ENCODE measurements at regions not wholly inside any gene's neighbourhood (a gene's known extent, or its start where the extent isn't known, plus 50 kb on each side); places are given as distances from the start of the nearest gene placed in this dataset.

DNA sequence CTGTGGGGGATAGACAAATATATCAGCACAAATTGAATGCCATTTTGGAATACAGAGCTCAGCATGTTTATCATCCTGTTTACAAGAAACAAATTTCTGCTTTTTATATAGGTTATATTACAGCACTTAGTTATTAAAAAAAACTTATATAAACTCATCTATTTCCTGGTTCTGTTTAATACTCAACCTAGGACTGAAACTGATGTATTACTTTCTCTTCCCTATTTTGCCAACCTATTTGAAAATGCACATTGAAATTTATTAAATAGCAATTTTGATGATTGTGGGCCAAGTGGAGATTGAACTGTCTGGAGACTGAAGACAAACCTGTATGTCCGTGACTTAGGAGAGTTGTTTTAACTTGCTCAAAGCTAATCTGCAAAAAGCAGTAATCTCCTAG lies 288.3 kb upstream of the ANO3 start:
- H3K4me3 ChIP-seq (ENCODE audit: low read depth, poor library complexity, severe bottlenecking): no peak overlapping the region
- TF ChIP-seq POLR2A (IDR thresholded peaks at IDR 0.05): no peak
- TF ChIP-seq, protein P1, sequence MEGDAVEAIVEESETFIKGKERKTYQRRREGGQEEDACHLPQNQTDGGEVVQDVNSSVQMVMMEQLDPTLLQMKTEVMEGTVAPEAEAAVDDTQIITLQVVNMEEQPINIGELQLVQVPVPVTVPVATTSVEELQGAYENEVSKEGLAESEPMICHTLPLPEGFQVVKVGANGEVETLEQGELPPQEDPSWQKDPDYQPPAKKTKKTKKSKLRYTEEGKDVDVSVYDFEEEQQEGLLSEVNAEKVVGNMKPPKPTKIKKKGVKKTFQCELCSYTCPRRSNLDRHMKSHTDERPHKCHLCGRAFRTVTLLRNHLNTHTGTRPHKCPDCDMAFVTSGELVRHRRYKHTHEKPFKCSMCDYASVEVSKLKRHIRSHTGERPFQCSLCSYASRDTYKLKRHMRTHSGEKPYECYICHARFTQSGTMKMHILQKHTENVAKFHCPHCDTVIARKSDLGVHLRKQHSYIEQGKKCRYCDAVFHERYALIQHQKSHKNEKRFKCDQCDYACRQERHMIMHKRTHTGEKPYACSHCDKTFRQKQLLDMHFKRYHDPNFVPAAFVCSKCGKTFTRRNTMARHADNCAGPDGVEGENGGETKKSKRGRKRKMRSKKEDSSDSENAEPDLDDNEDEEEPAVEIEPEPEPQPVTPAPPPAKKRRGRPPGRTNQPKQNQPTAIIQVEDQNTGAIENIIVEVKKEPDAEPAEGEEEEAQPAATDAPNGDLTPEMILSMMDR (IDR thresholded peaks at IDR 0.05): no peak
- intact Hi-C loops (cut with DNase I; ENCODE audit: low total_unique reads): no loop called here
- DNase-seq (ENCODE audit: low spot score in 2 of 2): no peak
- WGBS, 2 donors: 51 to 66% methylated on average over 1 of the region's 1 CpG

DNA sequence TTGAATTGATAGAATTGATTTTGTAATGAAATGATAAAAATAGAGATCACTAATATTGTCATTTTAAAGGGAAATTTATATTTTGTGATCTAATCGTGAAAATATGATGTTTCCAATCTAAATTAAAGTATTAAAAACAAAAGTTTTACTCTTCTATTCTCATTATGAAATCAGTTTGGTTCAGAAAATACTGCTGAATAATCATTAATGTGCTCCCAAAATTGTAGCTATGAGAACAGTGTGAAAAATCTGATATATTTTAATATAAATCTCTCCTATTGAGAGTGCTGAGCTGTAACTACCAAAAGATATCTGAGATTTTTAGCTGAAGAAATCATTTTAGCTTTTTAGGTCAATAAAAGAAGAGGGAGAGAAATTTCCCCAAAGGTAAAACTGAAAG lies 287.5 kb upstream of the ANO3 start:
- intact Hi-C loops (cut with DNase I; ENCODE audit: low total_unique reads): no loop called here
- WGBS, 2 donors: 69 to 73% methylated on average over 1 of the region's 1 CpG
- TF ChIP-seq, protein P1 (IDR thresholded peaks at IDR 0.05): no peak
- no peak for TF ChIP-seq POLR2A (IDR thresholded peaks at IDR 0.05)

DNA sequence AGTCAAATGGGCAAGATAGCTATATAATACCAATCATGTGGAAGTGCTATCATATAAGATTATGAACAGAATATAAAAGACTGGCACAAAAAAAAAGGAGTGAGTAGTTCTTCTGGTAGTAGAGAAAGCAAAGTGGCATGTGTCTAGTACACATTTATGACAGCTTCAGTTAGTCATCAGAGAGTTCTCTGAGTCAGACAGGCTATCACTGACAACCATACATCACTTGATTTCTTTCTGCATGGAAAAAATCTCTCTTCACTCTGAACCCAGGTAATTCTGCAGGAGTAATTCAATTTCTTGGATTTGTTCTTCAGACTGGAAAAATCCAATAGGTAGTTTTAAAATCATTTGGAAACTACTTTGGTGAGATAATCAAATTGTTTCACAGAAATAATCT lies 286.8 kb upstream of the ANO3 start:
- H3K4me3 ChIP-seq (ENCODE audit: low read depth, poor library complexity, severe bottlenecking): no peak overlapping the region
- intact Hi-C loops (cut with DNase I; ENCODE audit: low total_unique reads): no loop called here
- TF ChIP-seq, protein P1 (IDR thresholded peaks at IDR 0.05): no peak
- TF ChIP-seq POLR2A (IDR thresholded peaks at IDR 0.05): no peak
- DNase-seq (ENCODE audit: low spot score in 2 of 2): no peak

More for the DNA sequence above, 287.5 kb upstream of the ANO3 start:
- no peak for DNase-seq (ENCODE audit: low spot score in 2 of 2)
- no peak overlapping the region for H3K4me3 ChIP-seq (ENCODE audit: low read depth, poor library complexity, severe bottlenecking)

DNA sequence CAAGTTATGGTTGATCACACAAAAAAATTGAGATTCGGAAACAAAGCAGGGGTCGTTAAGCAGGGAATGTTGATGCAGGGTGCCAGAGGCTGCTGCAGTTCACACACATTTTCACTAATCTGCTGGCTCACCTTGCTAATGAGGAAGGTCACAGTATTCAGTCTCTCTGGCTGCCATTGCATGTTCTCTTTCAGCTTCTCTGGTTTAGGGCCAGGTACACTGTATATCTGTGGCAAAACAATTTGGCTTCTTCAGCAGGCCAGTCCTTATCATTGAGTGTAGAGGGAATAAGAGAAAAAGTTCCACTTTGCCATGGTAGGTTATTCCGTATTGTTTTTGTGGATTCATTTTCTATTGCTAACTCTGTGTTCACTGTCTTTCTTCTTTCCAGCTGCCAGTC lies 283.7 kb upstream of the ANO3 start:
- WGBS, 2 donors: 50 to 65% methylated on average over 3 of the region's 3 CpGs
- DNase-seq (ENCODE audit: low spot score in 2 of 2): no peak
- no peak overlapping the region for H3K4me3 ChIP-seq (ENCODE audit: low read depth, poor library complexity, severe bottlenecking)
- intact Hi-C loops (cut with DNase I; ENCODE audit: low total_unique reads): no loop called here
- TF ChIP-seq, protein P1 (IDR thresholded peaks at IDR 0.05): no peak
- TF ChIP-seq POLR2A (IDR thresholded peaks at IDR 0.05): no peak

DNA sequence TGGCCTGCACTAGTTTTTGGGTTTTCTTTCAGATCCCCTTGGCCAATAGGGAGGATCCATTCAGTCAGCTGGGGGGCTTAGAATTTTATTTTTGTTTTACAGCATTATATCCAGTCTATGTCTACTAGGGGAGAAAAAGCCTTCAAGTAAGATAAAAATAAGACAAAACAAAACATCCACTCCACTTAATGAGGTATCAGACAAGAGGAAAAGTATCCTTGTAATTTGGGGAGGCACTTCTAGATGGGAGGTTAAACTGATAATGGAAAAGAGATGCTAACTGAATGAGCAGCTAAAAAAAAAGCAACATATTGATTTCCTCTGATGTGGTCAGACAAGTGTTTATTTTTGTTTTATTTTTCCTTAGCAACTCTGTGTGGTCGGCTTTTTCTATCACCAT lies 278.0 kb upstream of the ANO3 start:
- 53 to 57% methylated on average over 1 of the region's 1 CpG for WGBS, 2 donors
- TF ChIP-seq POLR2A (IDR thresholded peaks at IDR 0.05): no peak
- TF ChIP-seq, protein P1 (IDR thresholded peaks at IDR 0.05): no peak
- DNase-seq (ENCODE audit: low spot score in 2 of 2): no peak
- H3K4me3 ChIP-seq (ENCODE audit: low read depth, poor library complexity, severe bottlenecking): no peak overlapping the region
- intact Hi-C loops (cut with DNase I; ENCODE audit: low total_unique reads): no loop called here

DNA sequence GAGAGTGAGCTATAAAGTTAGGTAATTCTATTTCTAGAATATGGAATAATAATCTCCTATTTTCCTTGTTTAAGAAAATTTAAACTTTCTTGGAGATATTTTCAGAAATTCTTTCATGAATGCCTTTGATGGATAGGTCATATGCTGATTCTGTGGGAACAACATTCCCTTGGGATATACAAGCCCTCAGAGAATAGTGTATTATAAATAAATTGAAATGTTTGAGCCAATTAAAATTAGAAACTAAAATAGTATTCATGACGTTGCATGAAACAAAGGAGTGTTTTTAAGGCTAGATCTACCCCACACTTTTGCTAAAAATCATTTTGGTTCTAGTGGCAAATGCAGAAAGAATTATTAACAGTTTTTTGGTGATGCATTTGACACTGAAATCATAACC lies 269.3 kb upstream of the ANO3 start:
- intact Hi-C loops (cut with DNase I; ENCODE audit: low total_unique reads): no loop called here
- DNase-seq (ENCODE audit: low spot score in 2 of 2): no peak
- TF ChIP-seq, protein P1 (IDR thresholded peaks at IDR 0.05): no peak
- no peak for TF ChIP-seq POLR2A (IDR thresholded peaks at IDR 0.05)
- 9 to 30% methylated on average over 1 of the region's 1 CpG for WGBS, 2 donors
- no peak overlapping the region for H3K4me3 ChIP-seq (ENCODE audit: low read depth, poor library complexity, severe bottlenecking)
